HCT116 (cell line): ENCODE measurements at regions not wholly inside any gene's neighbourhood (a gene's known extent, or its start where the extent isn't known, plus 50 kb on each side); places are given as distances from the start of the nearest gene placed in this dataset.

Experiments
- ATAC-seq: fragments of 200-7000 bp; cut with Tn5 transposase; 2 replicates; pipeline ENCODE4 v1.9.1; 2020; ENCODE audit warnings: mild to moderate bottlenecking, moderate library complexity
- BruUV-seq: library from RNA; stranded (reverse); fragments of 400-500 nt; replicated peaks from 2 replicates; lab custom pipeline; 2021; lab: Mats Ljungman, UMichigan
- CTCF ChIA-PET: fragments of 300-600 bp; sonication (Branson Sonifier 250); formaldehyde crosslinking; loops from one replicate; lab custom pipeline; 2021; ENCODE audit warnings: antibody characterized with exemption; lab: Charles Lee
- POLR2A ChIA-PET: fragments of 300-600, 350-600 bp; sonication (Branson Sonifier 250); formaldehyde crosslinking; loops from one replicate; lab custom pipeline; 2021; ENCODE audit warnings: antibody characterized with exemption; lab: Charles Lee
- RAD21 ChIA-PET, 2 experiments: fragments of 300-600 bp; sonication (Branson Sonifier 250); formaldehyde crosslinking; loops; one replicate each; lab custom pipeline; 2023; ENCODE audit warnings: low total read pairs in 2 of 2; ENCODE audit not compliant: uncharacterized antibody in 2 of 2, unreplicated experiment in 2 of 2, low non-redundant PET in 1 of 2; lab: Charles Lee
- DNase-seq: peaks from one replicate; pipeline ENCODE4 v3.0.0-alpha.2; 2010; ENCODE audit warnings: low read depth, low spot score
- H2AFZ ChIP-seq: fragments of 200-600 bp; shearing (Covaris generic), sonication (generic); 2 replicates; pipeline ENCODE4 v1.6.1; 2017; ENCODE audit warnings: low read depth, mixed run types, mixed read lengths, antibody characterized with exemption, low read length; ENCODE audit not compliant: poor library complexity, severe bottlenecking
- H3K27ac ChIP-seq: 2 replicates; pipeline ENCODE4 v1.5.1; 2012; ENCODE audit warnings: low read depth, low read length
- H3K27me3 ChIP-seq: fragments of 200-600 bp; sonication (generic); 2 replicates; pipeline ENCODE4 v1.6.1; 2016; ENCODE audit warnings: mixed run types, low read length, mixed read lengths; ENCODE audit not compliant: insufficient read depth
- H3K36me3 ChIP-seq, 2 experiments: fragments of 200-500 bp in 1 of 2; fragments of 200-600 bp in 1 of 2; sonication (Bioruptor generic) in 1 of 2; sonication (generic) in 1 of 2; 2 replicates each; pipeline versions ENCODE4 v1.5.1 to v1.6.1; 2014 to 2016; ENCODE audit warnings: low read length in 2 of 2, inconsistent platforms in 1 of 2, mixed read lengths in 1 of 2, mixed run types in 1 of 2; ENCODE audit not compliant: insufficient read depth in 2 of 2, control insufficient read depth in 1 of 2
- H3K4me1 ChIP-seq, 2 experiments: fragments of 200-600 bp in 1 of 2; sonication (generic) in 1 of 2; 2 replicates each; pipeline versions ENCODE4 v1.5.1 to v1.6.1; 2012 to 2017; ENCODE audit warnings: low read length in 2 of 2, inconsistent platforms in 1 of 2, mild to moderate bottlenecking in 1 of 2, mixed read lengths in 1 of 2, mixed run types in 1 of 2, moderate library complexity in 1 of 2; ENCODE audit not compliant: insufficient read depth in 2 of 2, control insufficient read depth in 1 of 2
- H3K4me2 ChIP-seq: fragments of 200-600 bp; sonication (generic); 2 replicates; pipeline ENCODE4 v1.6.1; 2017; ENCODE audit warnings: mixed run types, low read length, mixed read lengths
- H3K4me3 ChIP-seq, 2 experiments: fragments of 200-600 bp in 1 of 2; sonication (generic) in 1 of 2; replicated peaks in 1 of 2; 2 replicates each; pipeline ENCODE4 v1.5.1; 2011 to 2016; ENCODE audit warnings: low read length in 2 of 2, control low read depth in 1 of 2, low read depth in 1 of 2, mild to moderate bottlenecking in 1 of 2, mixed read lengths in 1 of 2, mixed run types in 1 of 2
- H3K79me2 ChIP-seq: fragments of 200-600 bp; sonication (generic); 2 replicates; pipeline ENCODE4 v1.6.1; 2017; ENCODE audit warnings: mild to moderate bottlenecking, mixed run types, low read length, moderate library complexity, mixed read lengths; ENCODE audit not compliant: insufficient read depth
- H3K9ac ChIP-seq: fragments of 200-600 bp; sonication (generic); 2 replicates; pipeline ENCODE4 v1.6.1; 2016; ENCODE audit warnings: low read length, mixed read lengths
- H3K9me2 ChIP-seq: fragments of 200-600 bp; sonication (generic), shearing (Covaris generic); 2 replicates; pipeline ENCODE4 v1.6.1; 2017; ENCODE audit warnings: mixed run types, mild to moderate bottlenecking, moderate library complexity; ENCODE audit not compliant: insufficient read depth
- H3K9me3 ChIP-seq, 2 experiments: fragments of 200-500 bp in 1 of 2; fragments of 200-600 bp in 1 of 2; sonication (Bioruptor generic) in 1 of 2; sonication (generic) in 1 of 2; 2 replicates each; pipeline ENCODE4 v1.6.1; 2014 to 2017; ENCODE audit warnings: low read length in 2 of 2, mixed read lengths in 2 of 2, inconsistent platforms in 1 of 2, low read depth in 1 of 2, mild to moderate bottlenecking in 1 of 2, mixed run types in 1 of 2, moderate library complexity in 1 of 2; ENCODE audit not compliant: control insufficient read depth in 1 of 2, insufficient read depth in 1 of 2
- H4K20me1 ChIP-seq: fragments of 200-600 bp; sonication (generic), shearing (Covaris generic); 2 replicates; pipeline ENCODE4 v1.6.1; 2017; ENCODE audit warnings: mixed run types, mild to moderate bottlenecking, moderate library complexity; ENCODE audit not compliant: insufficient read depth
- CBX3 ChIP-seq: IDR thresholded peaks from 2 replicates; pipeline ENCODE4 v1.6.1; 2012; ENCODE audit warnings: low read depth
- CEBPB ChIP-seq: IDR thresholded peaks from 2 replicates; pipeline ENCODE4 v1.6.1; 2012; ENCODE audit warnings: low read depth
- CTCF ChIP-seq, 3 experiments: fragments of 200-600 bp in 1 of 3; sonication (generic) in 1 of 3; IDR thresholded peaks in 2 of 3; conservative IDR thresholded peaks in 1 of 3; 2 replicates each; pipeline ENCODE4 v1.5.1; 2012 to 2017; ENCODE audit warnings: low read depth in 2 of 3, low read length in 2 of 3, antibody characterized with exemption in 1 of 3, borderline replicate concordance in 1 of 3, control low read depth in 1 of 3, mild to moderate bottlenecking in 1 of 3, mixed read lengths in 1 of 3, mixed run types in 1 of 3, moderate library complexity in 1 of 3; ENCODE audit not compliant: insufficient read depth in 1 of 3
- ELF1 ChIP-seq: IDR thresholded peaks from 2 replicates; pipeline ENCODE4 v1.6.1; 2012; ENCODE audit warnings: low read depth, borderline replicate concordance
- EZH2phosphoT487 ChIP-seq: fragments of 200-600 bp; IDR thresholded peaks from 2 replicates; pipeline ENCODE4 v1.6.1; 2018; ENCODE audit warnings: antibody characterized with exemption, borderline replicate concordance
- JUND ChIP-seq: IDR thresholded peaks from 2 replicates; pipeline ENCODE4 v1.6.1; 2012
- RAD21 ChIP-seq: IDR thresholded peaks from 2 replicates; pipeline ENCODE4 v1.6.1; 2012; ENCODE audit warnings: low read depth, mild to moderate bottlenecking
- SRF ChIP-seq: IDR thresholded peaks from 2 replicates; pipeline ENCODE4 v1.6.1; 2012; ENCODE audit warnings: low read depth
- TCF7L2 ChIP-seq: IDR thresholded peaks from 2 replicates; pipeline ENCODE4 v1.7.0; 2011; ENCODE audit warnings: borderline replicate concordance, inconsistent platforms; ENCODE audit not compliant: insufficient read depth, insufficient read length; ENCODE audit errors: extremely low read depth
- YY1 ChIP-seq: IDR thresholded peaks from 2 replicates; pipeline ENCODE4 v1.6.1; 2011; ENCODE audit warnings: low read length, low read depth, moderate library complexity, mild to moderate bottlenecking; ENCODE audit not compliant: insufficient replicate concordance; ENCODE audit errors: extremely low read depth
- ZBTB33 ChIP-seq: IDR thresholded peaks from 2 replicates; pipeline ENCODE4 v1.6.1; 2011; ENCODE audit warnings: mild to moderate bottlenecking, low read length, moderate library complexity; ENCODE audit not compliant: insufficient replicate concordance; ENCODE audit errors: extremely low read depth
- ZNF274 ChIP-seq: fragments of 200-500 bp; sonication (Bioruptor generic); IDR thresholded peaks from 2 replicates; pipeline ENCODE4 v1.6.1; 2014; ENCODE audit warnings: mild to moderate bottlenecking, low read depth, low read length, inconsistent platforms
- intact Hi-C: fragments of 100-400 bp; cut with micrococcal nuclease; formaldehyde crosslinking; loops from 2 replicates; pipeline ENCODE4 v1.10.0; 2022
- TF ChIP-seq, protein P1 (sequence below): IDR thresholded peaks from 2 replicates; pipeline ENCODE4 v1.6.1; 2012

- ChIA-PET POLR2A (no interaction called here), CTCF (no interaction called here), RAD21 (no interaction called here)
- H3K27ac ChIP-seq = no peak overlapping the region
- H3K4me3 ChIP-seq = no peak overlapping the region
- H2AFZ ChIP-seq = no peak overlapping the region
- H3K4me1 ChIP-seq = no peaks in the 10 kb centered on the region
- H3K9ac ChIP-seq = no peak overlapping the region
- BruUV-seq = no TSS peak
- no peaks in the 10 kb centered on the region for H3K9me2 ChIP-seq
- ATAC-seq = no peak
- no peak for DNase-seq
- no peaks in the 10 kb centered on the region for H4K20me1 ChIP-seq
- H3K27me3 ChIP-seq = peaks cover 6% of the 10 kb centered on the region; the same call in 1 of the 2 replicates
- no peaks in the 10 kb centered on the region for H3K36me3 ChIP-seq
- TF ChIP-seq JUND (no peak), TCF7L2 (no peak), EZH2phosphoT487 (no peak), RAD21 (no peak), CTCF (IDR thresholded peaks at IDR 0.05 in 2 of 3, conservative IDR thresholded peaks at IDR 0.05 in 1 of 3; ENCODE audit: borderline replicate concordance in 1 of 3, insufficient read depth in 1 of 3, low read depth in 2 of 3, low read length in 2 of 3) (no peak), ZNF274 (no peak), ELF1 (no peak), ZBTB33 (no peak), YY1 (no peak), CEBPB (no peak), SRF (no peak), CBX3 (no peak)
- TF ChIP-seq, protein P1, sequence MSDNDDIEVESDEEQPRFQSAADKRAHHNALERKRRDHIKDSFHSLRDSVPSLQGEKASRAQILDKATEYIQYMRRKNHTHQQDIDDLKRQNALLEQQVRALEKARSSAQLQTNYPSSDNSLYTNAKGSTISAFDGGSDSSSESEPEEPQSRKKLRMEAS = no peak
- H3K4me2 ChIP-seq = no peak overlapping the region
- no peaks in the 10 kb centered on the region for H3K9me3 ChIP-seq
- no peaks in the 10 kb centered on the region for H3K79me2 ChIP-seq
- intact Hi-C loops = no loop called here
These were observed 133.2 kb upstream of the RPS6KA2 start for GRCh38 chr6:166760288-166760687.
